ENCODE measurements at regions not wholly inside any gene's neighbourhood (a gene's known extent, or its start where the extent isn't known, plus 50 kb on each side); places are given as distances from the start of the nearest gene placed in this dataset.
"Not testable (repeated sequence)": the region's sequence is repeated elsewhere in the genome, so short reads cannot be mapped to it uniquely, and the experiment has no call there.

GRCh38 chr2:14756122-14756541 lies 123.6 kb downstream of the LRATD1 start:
- DNase-seq = no peak

- DNase-seq = no peak
Observed at GRCh38 chr2:14756981-14757657, 124.6 kb downstream of the LRATD1 start.

GRCh38 chr2:14759082-14759481 lies 126.6 kb downstream of the LRATD1 start:
- DNase-seq = no peak

- no peak for DNase-seq
Observed at GRCh38 chr2:14760169-14760568, 127.7 kb downstream of the LRATD1 start.

- no peak for DNase-seq
Observed at GRCh38 chr2:14761118-14761517, 128.6 kb downstream of the LRATD1 start.

- no peak for DNase-seq
Observed at GRCh38 chr2:14773696-14774095, 141.2 kb downstream of the LRATD1 start.

GRCh38 chr2:14774436-14774968 lies 142.0 kb downstream of the LRATD1 start:
- DNase-seq = no peak

GRCh38 chr2:14776216-14776615 lies 143.7 kb downstream of the LRATD1 start:
- DNase-seq = no peak

GRCh38 chr2:14778015-14778414 lies 145.5 kb downstream of the LRATD1 start:
- DNase-seq = no peak

GRCh38 chr2:14779252-14779651 lies 146.7 kb downstream of the LRATD1 start:
- no peak for DNase-seq

- no peak for DNase-seq
Observed at GRCh38 chr2:14781142-14781541, 148.6 kb downstream of the LRATD1 start.

- DNase-seq = not testable (repeated sequence)
Observed at GRCh38 chr2:14788814-14789213, 156.3 kb downstream of the LRATD1 start.

- DNase-seq = no peak
Observed at GRCh38 chr2:14790041-14790640, 157.6 kb downstream of the LRATD1 start.

GRCh38 chr2:14803994-14804393 lies 171.5 kb downstream of the LRATD1 start:
- no peak for DNase-seq

- DNase-seq = no peak
Observed at GRCh38 chr2:14804902-14805301, 172.4 kb downstream of the LRATD1 start.

- no peak for DNase-seq
Observed at GRCh38 chr2:14806613-14807012, 174.1 kb downstream of the LRATD1 start.

- DNase-seq = no peak
Observed at GRCh38 chr2:14815201-14815600, 182.7 kb downstream of the LRATD1 start.

GRCh38 chr2:14816069-14817060 lies 183.8 kb downstream of the LRATD1 start:
- no peak for DNase-seq

GRCh38 chr2:14817848-14818247 lies 185.3 kb downstream of the LRATD1 start:
- DNase-seq = no peak

- no peak for DNase-seq
Observed at GRCh38 chr2:14826518-14826917, 194.0 kb downstream of the LRATD1 start.

GRCh38 chr2:14827226-14828023 lies 194.9 kb downstream of the LRATD1 start:
- DNase-seq = no peak

- no peak for DNase-seq
Observed at GRCh38 chr2:14828223-14828622, 195.7 kb downstream of the LRATD1 start.
